GM23248 (cell line): ENCODE measurements at regions not wholly inside any gene's neighbourhood (a gene's known extent, or its start where the extent isn't known, plus 50 kb on each side); places are given as distances from the start of the nearest gene placed in this dataset.

Experiments
- EZH2 ChIP-seq: fragments of 200-600 bp; sonication (generic); IDR thresholded peaks from 2 replicates; pipeline ENCODE4 v1.6.1; 2018; ENCODE audit warnings: antibody characterized with exemption, mild to moderate bottlenecking; ENCODE audit not compliant: insufficient read depth, poor library complexity, severe bottlenecking
- EZH2phosphoT487 ChIP-seq: fragments of 200-600 bp; sonication (generic); IDR thresholded peaks from 2 replicates; pipeline ENCODE4 v1.6.1; 2018; ENCODE audit warnings: antibody characterized with exemption, moderate library complexity, mild to moderate bottlenecking, low read depth; ENCODE audit not compliant: insufficient read depth

- TF ChIP-seq EZH2 (no peak), EZH2phosphoT487 (no peak)
Observed at GRCh38 chr3:152550284-152550683, 281.6 kb downstream of the MBNL1 start.
